HG02642 (cell line): ENCODE measurements at regions not wholly inside any gene's neighbourhood (a gene's known extent, or its start where the extent isn't known, plus 50 kb on each side); places are given as distances from the start of the nearest gene placed in this dataset.

ENCODE experiments used
- ATAC-seq: cut with Tn5 transposase; IDR thresholded peaks from one replicate; pipeline ENCODE4 v1.9.1; 2021; ENCODE audit warnings: mild to moderate bottlenecking; ENCODE audit not compliant: unreplicated experiment, poor library complexity

GRCh38 chr2:189267491-189267890 lies 87.9 kb upstream of the COL5A2 start:
- ATAC-seq: no peak

- ATAC-seq: no peak
Measured at GRCh38 chr2:189267925-189268579, 88.5 kb upstream of the COL5A2 start.

GRCh38 chr2:189268763-189269162 lies 89.2 kb upstream of the COL5A2 start:
- no peak for ATAC-seq

- ATAC-seq: no peak
Measured at GRCh38 chr2:189273734-189274133, 94.2 kb upstream of the COL5A2 start.

GRCh38 chr2:189274361-189274760 lies 94.8 kb upstream of the COL5A2 start:
- ATAC-seq: no peak

- ATAC-seq: no peak
Measured at GRCh38 chr2:189276277-189276676, 96.7 kb upstream of the COL5A2 start.

GRCh38 chr2:189281201-189281600 lies 101.6 kb upstream of the COL5A2 start:
- no peak for ATAC-seq

GRCh38 chr2:189285349-189285748 lies 105.8 kb upstream of the COL5A2 start:
- ATAC-seq: no peak

- no peak for ATAC-seq
Measured at GRCh38 chr2:189285962-189286645, 106.5 kb upstream of the COL5A2 start.

- ATAC-seq: no peak
Measured at GRCh38 chr2:189287363-189287762, 107.8 kb upstream of the COL5A2 start.

- peak; percentile 71 for ATAC-seq
Measured at GRCh38 chr2:189287982-189288521, 108.5 kb upstream of the COL5A2 start.

GRCh38 chr2:189291460-189291859 lies 111.9 kb upstream of the COL5A2 start:
- no peak for ATAC-seq

GRCh38 chr2:189293164-189293563 lies 113.6 kb upstream of the COL5A2 start:
- ATAC-seq: no peak

- no peak for ATAC-seq
Measured at GRCh38 chr2:189297446-189297845, 117.9 kb upstream of the COL5A2 start.

- ATAC-seq: no peak
Measured at GRCh38 chr2:189298038-189298437, 118.5 kb upstream of the COL5A2 start.

GRCh38 chr2:189298481-189298880 lies 118.9 kb upstream of the COL5A2 start:
- ATAC-seq: no peak

GRCh38 chr2:189299974-189300373 lies 120.4 kb upstream of the COL5A2 start:
- ATAC-seq: no peak

GRCh38 chr2:189300916-189301315 lies 121.4 kb upstream of the COL5A2 start:
- no peak for ATAC-seq

GRCh38 chr2:189302274-189302948 lies 122.8 kb upstream of the COL5A2 start:
- ATAC-seq: no peak

GRCh38 chr2:189304360-189304759 lies 124.8 kb upstream of the COL5A2 start:
- no peak for ATAC-seq

- ATAC-seq: no peak
Measured at GRCh38 chr2:189305291-189305943, 125.9 kb upstream of the COL5A2 start.
